ENCODE measurements at regions not wholly inside any gene's neighbourhood (a gene's known extent, or its start where the extent isn't known, plus 50 kb on each side); places are given as distances from the start of the nearest gene placed in this dataset.
"Not testable (repeated sequence)": the region's sequence is repeated elsewhere in the genome, so short reads cannot be mapped to it uniquely, and the experiment has no call there.

GRCh38 chr17:13418891-13419290 lies 182.8 kb downstream of the HS3ST3A1 start:
- no peak for ATAC-seq
- H3K4me1 ChIP-seq: peaks cover 0 to 24% (median 9%) of the 10 kb centered on the region in 12 donors
- 85 to 94% (median 88%) methylated on average over 2 of the region's 2 CpGs for WGBS, 4 donors
- DNase-seq: no peak
- H3K27me3 ChIP-seq: peaks cover 0 to 2% (median 0%) of the 10 kb centered on the region in 9 donors
- no peak overlapping the region for H3K27ac ChIP-seq
- H3K36me3 ChIP-seq: no peaks in the 10 kb centered on the region
- intact Hi-C loops (cut with DNase I): loop anchor here in 2 of 10 donors (5.0 to 10.0 kb wide), 2 partner anchors 64 to 67 kb away; no protein-coding TSS in a partner anchor
- peaks cover 0 to 5% (median 0%) of the 10 kb centered on the region in 12 donors for H3K9me3 ChIP-seq
- H3K4me3 ChIP-seq: no peak overlapping the region
- TF ChIP-seq POLR2A (IDR thresholded peaks at IDR 0.05) (no peak), CTCF (IDR thresholded peaks at IDR 0.05) (no peak)

- ATAC-seq (no peak), DNase-seq (no peak)
- Histone ChIP-seq H3K9me3 (peaks cover 0 to 5% (median 0%) of the 10 kb centered on the region in 12 donors), H3K4me3 (no peak overlapping the region), H3K36me3 (no peaks in the 10 kb centered on the region), H3K4me1 (peaks cover 0 to 24% (median 9%) of the 10 kb centered on the region in 12 donors), H3K27me3 (peaks cover 0 to 2% (median 0%) of the 10 kb centered on the region in 9 donors), H3K27ac (peak overlapping the region in 4 of 12 donors; percentile 5 to 73 (median 39))
- TF ChIP-seq CTCF (IDR thresholded peaks at IDR 0.05) (no peak), POLR2A (IDR thresholded peaks at IDR 0.05) (no peak)
- WGBS, 4 donors: 33 to 54% (median 37%) methylated on average over 2 of the region's 2 CpGs
- intact Hi-C loops (cut with DNase I): loop anchor here in 2 of 10 donors (5.0 to 10.0 kb wide), 2 partner anchors 63 to 65 kb away; no protein-coding TSS in a partner anchor
Measured at GRCh38 chr17:13417381-13417950, 184.3 kb downstream of the HS3ST3A1 start.

- peaks cover 0 to 2% (median 0%) of the 10 kb centered on the region in 9 donors for H3K27me3 ChIP-seq
- TF ChIP-seq POLR2A (IDR thresholded peaks at IDR 0.05) (no peak), CTCF (IDR thresholded peaks at IDR 0.05) (no peak)
- 35 to 65% (median 47%) methylated on average over 3 of the region's 3 CpGs for WGBS, 4 donors
- H3K4me1 ChIP-seq: peaks cover 0 to 24% (median 9%) of the 10 kb centered on the region in 12 donors
- intact Hi-C loops (cut with DNase I): loop anchor here in 2 of 10 donors (5.0 to 10.0 kb wide), 2 partner anchors 62 to 65 kb away; no protein-coding TSS in a partner anchor
- ATAC-seq: peak; percentile 41 to 90 (median 71)
- DNase-seq: no peak
- peaks cover 0 to 5% (median 0%) of the 10 kb centered on the region in 12 donors for H3K9me3 ChIP-seq
- peak overlapping the region in 6 of 12 donors; percentile 5 to 73 (median 26) for H3K27ac ChIP-seq
- H3K4me3 ChIP-seq: no peak overlapping the region
- no peaks in the 10 kb centered on the region for H3K36me3 ChIP-seq
Measured at GRCh38 chr17:13416748-13417363, 184.9 kb downstream of the HS3ST3A1 start.

- 16 to 21% (median 17%) methylated on average over 10 to 13 of the region's 13 CpGs for WGBS, 4 donors
- intact Hi-C loops (cut with DNase I): loop anchor here in 2 of 10 donors (5.0 to 10.0 kb wide), 2 partner anchors 61 to 64 kb away; no protein-coding TSS in a partner anchor
- Histone ChIP-seq H3K27me3 (peaks cover 0 to 2% (median 0%) of the 10 kb centered on the region in 9 donors), H3K27ac (peak overlapping the region in 8 of 12 donors; percentile 18 to 73 (median 38)), H3K36me3 (no peaks in the 10 kb centered on the region), H3K9me3 (peaks cover 0 to 5% (median 0%) of the 10 kb centered on the region in 12 donors), H3K4me1 (peaks cover 0 to 25% (median 11%) of the 10 kb centered on the region in 12 donors), H3K4me3 (no peak overlapping the region)
- ATAC-seq: peak; percentile 58 to 88 (median 84)
- TF ChIP-seq CTCF (IDR thresholded peaks at IDR 0.05) (peak in 1 of 12 donors; percentile 10), POLR2A (IDR thresholded peaks at IDR 0.05) (no peak)
- peak; percentile 48 to 73 (median 68) for DNase-seq
Measured at GRCh38 chr17:13415871-13416416, 185.8 kb downstream of the HS3ST3A1 start.

GRCh38 chr17:13415200-13415599 lies 186.5 kb downstream of the HS3ST3A1 start:
- not testable (repeated sequence) for H3K4me3 ChIP-seq, H3K36me3 ChIP-seq, H3K9me3 ChIP-seq, H3K27me3 ChIP-seq, DNase-seq, ATAC-seq
- Histone ChIP-seq H3K27ac (peak overlapping the region in 3 of 12 donors; percentile 22 to 73 (median 48)), H3K4me1 (peaks cover 0 to 29% (median 8%) of the 10 kb centered on the region in 12 donors)
- intact Hi-C loops (cut with DNase I): loop anchor here in 2 of 10 donors (5.0 to 10.0 kb wide), 2 partner anchors 60 to 63 kb away; no protein-coding TSS in a partner anchor
- WGBS, 4 donors: 57 to 81% (median 75%) methylated on average over 3 of the region's 3 CpGs

All from heart left ventricle (tissue), 16 donors.